Kidney capillary endothelial cell (primary cell): ENCODE measurements at regions not wholly inside any gene's neighbourhood (a gene's known extent, or its start where the extent isn't known, plus 50 kb on each side); places are given as distances from the start of the nearest gene placed in this dataset.

Experiments
- DNase-seq: peaks from one replicate; pipeline ENCODE4 v3.0.0-alpha.2; 2018; ENCODE audit warnings: low spot score

DNA sequence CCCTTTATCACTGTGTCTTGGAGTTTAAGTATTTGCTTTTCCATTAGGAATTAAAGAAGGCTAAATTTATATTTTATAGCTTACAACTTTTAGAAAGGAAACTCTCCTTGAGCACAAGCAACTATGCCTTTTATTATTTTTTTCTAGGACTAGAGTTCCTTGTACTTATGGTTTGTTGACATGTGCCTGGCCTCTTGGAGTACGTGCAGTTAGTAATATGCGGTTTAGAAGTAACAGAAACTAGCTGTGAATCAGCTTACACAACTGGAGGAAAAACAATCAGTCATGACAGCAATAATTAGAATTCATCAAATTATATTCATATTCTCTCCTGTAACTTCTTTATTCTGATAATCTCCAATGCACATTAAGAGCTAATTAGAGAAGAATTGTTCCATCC lies 428.7 kb downstream of the AEBP2 start:
- no peak for DNase-seq

- no peak for DNase-seq
Observed at GRCh38 chr12:19869413-19869812, 430.1 kb downstream of the AEBP2 start.

- DNase-seq, result no peak
Observed at GRCh38 chr12:19872621-19873540, 433.6 kb downstream of the AEBP2 start.

DNA sequence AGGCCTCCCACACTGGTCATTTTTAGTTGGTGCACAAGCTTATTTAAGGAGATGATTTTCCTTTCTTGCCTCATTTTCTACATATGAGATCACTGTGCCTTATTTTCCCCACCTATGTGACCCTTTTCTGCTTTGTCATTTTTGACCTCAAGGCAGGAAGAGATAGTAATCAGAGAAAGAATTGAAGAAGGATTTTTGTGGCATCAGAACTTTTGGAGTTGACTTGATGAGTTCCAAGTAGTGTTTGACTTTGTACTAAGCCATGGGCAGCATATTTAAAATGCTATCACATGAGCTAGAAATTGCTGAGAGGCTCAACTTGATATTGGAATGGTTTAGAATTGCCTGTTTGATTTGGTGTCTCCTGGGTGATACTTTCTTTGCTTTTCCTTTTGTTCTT lies 440.8 kb downstream of the AEBP2 start:
- DNase-seq, result no peak

DNA sequence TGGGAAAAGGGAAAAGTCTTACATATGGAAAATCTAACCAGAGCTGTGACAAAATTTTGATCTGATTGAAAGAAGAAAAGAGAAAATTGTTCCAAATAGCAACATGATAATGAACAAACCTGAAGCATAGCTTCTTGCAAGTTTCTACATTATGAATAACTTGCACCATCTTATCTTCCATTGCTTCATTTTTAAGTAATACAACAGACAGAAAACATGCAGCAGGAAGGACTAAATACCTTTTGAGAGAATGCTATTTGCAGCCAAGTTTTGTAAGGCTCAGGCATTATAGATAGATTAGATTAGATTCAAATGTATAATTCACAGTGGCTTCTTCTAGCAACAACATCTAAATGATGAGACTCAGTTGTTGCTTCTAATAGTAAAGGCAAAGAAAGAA lies 441.4 kb downstream of the AEBP2 start:
- no peak for DNase-seq

DNA sequence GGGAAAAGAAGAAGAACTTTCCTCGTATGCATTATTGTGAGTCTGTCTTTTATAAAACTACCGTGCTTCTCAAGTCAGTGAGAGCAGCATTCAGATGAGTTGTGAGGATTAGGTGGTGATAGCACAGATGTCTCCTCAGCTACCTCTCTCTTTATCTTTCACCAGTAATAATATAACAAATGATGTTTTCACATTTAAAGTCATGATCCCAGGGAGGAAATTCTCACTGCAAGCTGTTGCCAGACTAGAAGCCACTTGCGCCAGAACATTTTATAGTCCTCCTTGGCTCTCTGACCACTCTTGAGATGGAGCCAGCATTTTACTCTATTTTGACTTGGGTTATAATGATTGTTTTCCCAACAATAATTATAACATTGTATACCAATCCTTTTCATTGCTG lies 443.1 kb downstream of the AEBP2 start:
- no peak for DNase-seq

- no peak for DNase-seq
Observed at GRCh38 chr12:19884021-19884492, 444.8 kb downstream of the AEBP2 start.

DNA sequence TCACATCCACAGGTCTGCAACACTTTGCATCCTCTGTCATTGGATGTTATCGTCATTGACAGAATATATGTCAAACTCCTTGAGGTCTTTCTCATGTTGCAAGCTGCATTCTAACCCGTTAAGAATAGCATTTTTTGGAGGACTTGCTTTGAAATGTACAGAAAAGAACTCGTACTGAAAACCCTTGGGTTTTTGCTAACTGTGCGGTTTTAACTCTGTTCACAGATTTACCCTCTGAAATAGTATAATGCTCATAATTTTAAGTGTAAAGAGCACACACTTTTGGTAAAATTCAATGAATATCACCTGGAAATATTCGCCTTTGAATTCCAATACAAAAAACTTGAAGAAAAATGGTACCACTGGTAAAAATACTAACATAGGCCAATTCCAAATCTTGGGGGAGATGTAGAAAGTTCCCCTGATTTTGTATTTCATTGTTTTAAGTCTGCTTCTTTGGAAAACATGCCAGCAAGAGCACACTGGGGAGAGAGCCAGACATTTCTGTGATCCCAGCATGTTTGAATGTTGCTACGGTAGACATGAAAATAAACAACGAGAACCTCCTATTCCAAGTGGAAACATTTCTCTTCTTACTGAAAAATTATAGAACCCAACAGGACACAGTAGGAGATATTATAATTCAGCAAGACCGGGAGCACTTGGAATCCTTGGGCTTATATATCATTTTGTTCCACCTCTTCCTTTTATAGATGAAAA lies 446.0 kb downstream of the AEBP2 start:
- DNase-seq, result no peak

- no peak for DNase-seq
Observed at GRCh38 chr12:19886065-19886464, 446.8 kb downstream of the AEBP2 start.

DNA sequence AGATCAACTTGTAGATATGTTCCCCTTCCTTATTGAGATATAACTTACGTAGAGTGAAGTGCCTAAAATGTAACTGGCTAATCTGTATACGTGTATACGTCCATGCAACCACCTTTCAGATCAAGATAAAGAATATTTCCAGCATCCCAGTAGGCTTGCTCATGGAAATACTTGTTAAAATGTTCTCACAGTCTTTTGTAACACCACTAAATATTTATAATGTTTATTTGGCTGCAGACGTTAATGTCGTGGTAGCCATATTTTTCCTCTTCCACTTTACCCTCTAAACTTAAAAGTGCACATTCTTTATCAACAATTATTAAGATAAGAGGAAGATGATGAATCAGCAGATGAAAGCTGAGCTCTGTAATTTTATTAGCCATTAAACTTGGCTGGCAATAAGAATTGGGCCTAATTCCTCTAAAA lies 447.4 kb downstream of the AEBP2 start:
- no peak for DNase-seq

- DNase-seq, result no peak
Observed at GRCh38 chr12:19890024-19890423, 450.7 kb downstream of the AEBP2 start.

DNA sequence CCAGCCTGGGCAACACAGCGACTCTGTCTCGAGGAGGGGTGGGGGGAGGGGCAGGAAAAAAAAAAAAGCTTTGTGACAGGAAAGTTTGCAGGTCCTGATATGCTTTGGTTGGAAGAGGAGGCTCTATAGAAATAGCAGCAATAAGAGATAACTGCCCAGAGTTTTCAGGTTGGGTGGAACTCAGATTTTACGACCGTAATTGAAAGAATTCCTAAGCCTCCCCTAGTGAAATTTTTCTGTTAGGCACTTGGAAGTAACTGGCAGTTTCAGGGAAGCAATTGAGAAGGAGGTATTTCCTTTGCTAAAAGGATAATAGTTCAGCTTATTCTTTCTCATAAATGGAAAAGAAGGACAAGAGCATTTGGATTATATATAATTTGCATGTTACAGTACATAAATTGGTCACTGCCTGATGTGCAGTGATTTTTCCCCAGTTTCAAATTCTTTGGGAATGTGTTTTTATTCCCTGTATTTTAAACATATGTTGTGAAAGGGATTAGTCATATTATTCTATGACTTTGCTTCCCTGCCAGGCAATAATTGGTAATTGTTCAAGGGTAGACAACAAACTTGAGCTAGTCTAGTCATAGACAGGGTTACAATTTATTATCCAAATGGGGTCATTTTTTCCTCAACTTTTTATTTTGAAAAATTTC lies 452.8 kb downstream of the AEBP2 start:
- no peak for DNase-seq

GRCh38 chr12:19893514-19893913 lies 454.2 kb downstream of the AEBP2 start:
- no peak for DNase-seq

DNA sequence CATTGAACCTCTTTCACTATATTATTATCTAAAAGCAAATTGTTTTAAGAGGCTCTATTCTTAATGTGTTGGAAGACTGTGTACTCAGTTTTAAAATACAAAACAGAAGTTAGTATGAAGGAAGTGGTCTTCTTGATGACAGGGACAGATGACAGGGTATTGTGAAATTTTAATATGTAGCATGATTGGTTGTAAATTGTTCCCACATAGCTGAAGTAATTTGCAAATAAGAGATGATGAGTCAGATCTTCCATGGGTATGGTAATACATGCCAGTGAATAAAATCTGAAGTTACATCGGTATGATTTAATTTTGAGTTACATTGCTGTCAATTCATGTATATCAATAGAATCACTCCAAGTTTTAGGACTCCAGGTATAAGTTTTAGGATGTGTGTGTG lies 454.8 kb downstream of the AEBP2 start:
- DNase-seq, result no peak

- DNase-seq, result no peak
Observed at GRCh38 chr12:19894803-19895202, 455.5 kb downstream of the AEBP2 start.

GRCh38 chr12:19895246-19896020 lies 456.1 kb downstream of the AEBP2 start:
- DNase-seq, result no peak

- no peak for DNase-seq
Observed at GRCh38 chr12:19896041-19896440, 456.7 kb downstream of the AEBP2 start.

DNA sequence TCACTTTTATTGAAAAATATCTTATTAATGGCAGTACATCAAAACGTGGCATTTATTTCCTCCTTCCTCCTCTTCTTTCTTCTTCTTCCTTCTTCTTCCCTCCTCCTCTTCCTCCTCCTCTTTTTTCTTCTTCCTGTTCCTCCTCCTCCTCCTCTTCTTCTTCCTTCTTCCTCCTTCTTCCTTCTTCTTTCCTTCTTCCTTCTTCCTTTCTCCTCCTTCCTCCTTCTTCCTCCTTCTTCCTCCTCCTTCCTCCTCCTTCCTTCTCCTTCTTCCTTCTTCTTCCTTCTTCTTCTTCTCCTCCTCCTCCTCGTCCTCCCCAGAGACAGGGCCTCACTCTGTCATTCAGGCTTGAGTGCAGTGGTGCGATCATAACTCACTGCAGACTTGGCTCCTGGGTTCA lies 457.2 kb downstream of the AEBP2 start:
- DNase-seq, result no peak

GRCh38 chr12:19897900-19898408 lies 458.7 kb downstream of the AEBP2 start:
- no peak for DNase-seq

DNA sequence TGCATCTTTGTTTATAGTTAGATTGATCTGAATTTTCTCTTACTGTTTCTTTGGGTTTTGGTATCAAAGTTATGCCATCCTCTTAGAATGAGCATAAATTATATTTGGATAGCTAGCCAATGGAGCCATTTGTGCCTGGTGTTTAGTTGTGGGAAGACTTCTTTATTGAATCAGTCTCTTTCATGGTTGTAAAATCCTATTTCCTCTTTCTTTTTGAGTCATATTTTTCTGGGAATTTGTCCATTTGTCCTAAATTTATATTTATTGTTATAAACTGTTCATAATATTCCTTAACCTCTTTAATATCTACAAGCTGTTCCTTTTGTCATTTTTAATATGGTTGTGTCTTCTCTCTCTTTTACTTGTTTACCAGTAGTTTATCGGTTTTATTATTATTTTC lies 462.5 kb downstream of the AEBP2 start:
- no peak for DNase-seq

DNA sequence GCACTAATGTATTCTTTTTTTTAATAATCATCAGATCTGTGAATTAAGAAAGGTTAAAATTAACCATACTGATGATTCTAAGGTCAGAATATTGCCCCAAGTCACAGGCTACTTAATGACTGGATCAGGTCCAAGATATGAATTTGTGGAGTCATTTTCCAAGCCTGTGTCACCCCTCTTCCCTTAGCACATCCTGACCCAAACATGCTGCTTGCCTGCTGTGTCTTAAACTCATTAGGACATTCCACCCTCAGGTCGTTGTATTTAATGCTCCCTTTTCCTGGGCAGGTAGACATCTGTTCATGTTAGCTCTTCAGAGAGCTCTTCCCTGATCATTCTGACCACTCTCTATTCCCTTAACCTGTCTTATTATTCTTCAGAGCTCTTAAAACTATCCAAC lies 463.5 kb upstream of the PDE3A start:
- DNase-seq, result no peak

- DNase-seq, result no peak
Observed at GRCh38 chr12:19908830-19909229, 459.5 kb upstream of the PDE3A start.
